ENCODE measurements at regions not wholly inside any gene's neighbourhood (a gene's known extent, or its start where the extent isn't known, plus 50 kb on each side); places are given as distances from the start of the nearest gene placed in this dataset.

DNA sequence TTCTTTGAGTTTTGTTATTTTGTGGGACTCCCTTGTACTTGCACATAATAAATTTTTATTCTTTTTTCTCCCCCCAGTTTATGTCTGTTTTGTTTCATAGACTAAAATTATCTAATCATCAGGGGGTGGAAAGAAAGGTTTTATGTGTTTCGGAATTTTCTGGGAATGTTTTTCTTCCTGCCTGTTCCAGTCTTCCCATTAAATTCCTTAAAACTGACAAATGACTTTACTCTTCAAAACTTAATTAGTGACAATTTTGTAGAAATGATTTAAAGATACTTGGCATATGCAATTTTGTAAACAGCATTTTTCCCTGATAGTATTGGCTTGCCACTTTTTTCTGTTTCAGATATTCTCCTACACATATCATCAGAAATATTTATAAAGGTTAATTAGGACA is 1813.4 kb downstream of the PCDH9 start:
- H2AK5ac ChIP-seq (ENCODE audit: insufficient read length, low read length) = no peak overlapping the region
- H3K79me2 ChIP-seq (ENCODE audit: insufficient read depth, low read length) = no peaks in the 10 kb centered on the region
- Mint-ChIP-seq H3K27ac (peak overlapping the region in 2 of 3 experiments; percentile 42 to 62; a peak in 2 of 7 replicates), H3K4me3 (no peak overlapping the region), H3K27me3 (ENCODE audit: low read depth) (no peaks in the 10 kb centered on the region), H3K4me1 (peaks cover 0 to 14% of the 10 kb centered on the region in 2 experiments; a peak in 3 of 4 replicates), H3K9me3 (no peaks in the 10 kb centered on the region), H3K36me3 (ENCODE audit: insufficient read depth in 1 of 3, low read depth in 3 of 3) (no peaks in the 10 kb centered on the region)
- no peaks in the 10 kb centered on the region for H3K4me1 ChIP-seq (ENCODE audit: insufficient read depth, low read length)
- no peak overlapping the region for H3T11ph ChIP-seq (ENCODE audit: low read length)
- H3K23ac ChIP-seq (ENCODE audit: insufficient read length, low read depth, low read length) = no peak overlapping the region
- H3K27me3 ChIP-seq (ENCODE audit: insufficient read depth, low read length) = no peaks in the 10 kb centered on the region
- no peak overlapping the region for H3K27ac ChIP-seq (ENCODE audit: insufficient read length, low read depth, low read length)
- no peak overlapping the region for H3K14ac ChIP-seq (ENCODE audit: insufficient read depth, low read length)
- H2BK12ac ChIP-seq (ENCODE audit: insufficient read length, low read depth, low read length) = no peak overlapping the region
- no peak overlapping the region for H3K18ac ChIP-seq (ENCODE audit: insufficient read length, low read depth, low read length)
- TF ChIP-seq, protein P1, sequence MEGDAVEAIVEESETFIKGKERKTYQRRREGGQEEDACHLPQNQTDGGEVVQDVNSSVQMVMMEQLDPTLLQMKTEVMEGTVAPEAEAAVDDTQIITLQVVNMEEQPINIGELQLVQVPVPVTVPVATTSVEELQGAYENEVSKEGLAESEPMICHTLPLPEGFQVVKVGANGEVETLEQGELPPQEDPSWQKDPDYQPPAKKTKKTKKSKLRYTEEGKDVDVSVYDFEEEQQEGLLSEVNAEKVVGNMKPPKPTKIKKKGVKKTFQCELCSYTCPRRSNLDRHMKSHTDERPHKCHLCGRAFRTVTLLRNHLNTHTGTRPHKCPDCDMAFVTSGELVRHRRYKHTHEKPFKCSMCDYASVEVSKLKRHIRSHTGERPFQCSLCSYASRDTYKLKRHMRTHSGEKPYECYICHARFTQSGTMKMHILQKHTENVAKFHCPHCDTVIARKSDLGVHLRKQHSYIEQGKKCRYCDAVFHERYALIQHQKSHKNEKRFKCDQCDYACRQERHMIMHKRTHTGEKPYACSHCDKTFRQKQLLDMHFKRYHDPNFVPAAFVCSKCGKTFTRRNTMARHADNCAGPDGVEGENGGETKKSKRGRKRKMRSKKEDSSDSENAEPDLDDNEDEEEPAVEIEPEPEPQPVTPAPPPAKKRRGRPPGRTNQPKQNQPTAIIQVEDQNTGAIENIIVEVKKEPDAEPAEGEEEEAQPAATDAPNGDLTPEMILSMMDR (conservative IDR thresholded peaks at IDR 0.05) = no peak
- H3K56ac ChIP-seq (ENCODE audit: insufficient read length, low read depth, low read length) = no peak overlapping the region
- H2BK20ac ChIP-seq (ENCODE audit: low read depth, low read length, poor library complexity, severe bottlenecking) = no peak overlapping the region
- H3K23me2 ChIP-seq (ENCODE audit: insufficient read length, low read depth, low read length, poor library complexity, severe bottlenecking) = no peaks in the 10 kb centered on the region
- H4K20me1 ChIP-seq (ENCODE audit: control insufficient read depth, insufficient read depth, insufficient read length) = no peaks in the 10 kb centered on the region
- no peak overlapping the region for H3K4ac ChIP-seq (ENCODE audit: low read depth, low read length)
- no peaks in the 10 kb centered on the region for H3K79me1 ChIP-seq (ENCODE audit: insufficient read depth, low read depth, low read length, poor library complexity, severe bottlenecking)
- no peaks in the 10 kb centered on the region for H3K9me3 ChIP-seq (ENCODE audit: control insufficient read depth, low read depth, low read length)
- H2AFZ ChIP-seq (ENCODE audit: low read length) = no peak overlapping the region
- H2BK15ac ChIP-seq (ENCODE audit: low read depth, low read length) = no peak overlapping the region
- H4K91ac ChIP-seq (ENCODE audit: insufficient read length, low read depth, low read length) = no peak overlapping the region
- H2BK120ac ChIP-seq (ENCODE audit: low read depth, low read length, poor library complexity, severe bottlenecking) = no peak overlapping the region
- H3K9ac ChIP-seq (ENCODE audit: extremely low read depth, insufficient read length, low read length) = no peak overlapping the region
- DNase-seq = no peak
- no peak overlapping the region for H4K8ac ChIP-seq (replicated peaks; ENCODE audit: insufficient read length, low read depth, low read length)
- H4K5ac ChIP-seq (ENCODE audit: insufficient read length, low read depth, low read length) = no peak overlapping the region
- H3K4me2 ChIP-seq (ENCODE audit: insufficient read depth, insufficient read length, low read length) = no peak overlapping the region
- no CpG with 5 or more reads among the region's 1 CpG for WGBS (ENCODE audit: extremely low coverage, insufficient read length, low lambda C conversion rate)
- no peak overlapping the region for H2BK5ac ChIP-seq (ENCODE audit: insufficient read length, low read length)
